NCI-H345 (cell line): ENCODE measurements at regions not wholly inside any gene's neighbourhood (a gene's known extent, or its start where the extent isn't known, plus 50 kb on each side); places are given as distances from the start of the nearest gene placed in this dataset.
"Not testable (repeated sequence)": the region's sequence is repeated elsewhere in the genome, so short reads cannot be mapped to it uniquely, and the experiment has no call there.

Source experiments
- DNase-seq: peaks from one replicate; lab custom pipeline; 2025; lab: John Stamatoyannopoulos, UW

GRCh38 chr9:95581900-95582299, 65.1 kb upstream of the PTCH1 start:
- DNase-seq, result no peak

- no peak for DNase-seq
Measured at GRCh38 chr9:95580812-95581761, 64.3 kb upstream of the PTCH1 start.

GRCh38 chr9:95574866-95575553, 58.2 kb upstream of the PTCH1 start:
- no peak for DNase-seq

- peak; percentile 4 for DNase-seq
Measured at GRCh38 chr9:95574176-95574575, 57.4 kb upstream of the PTCH1 start.

GRCh38 chr9:95573463-95573862, 56.7 kb upstream of the PTCH1 start:
- no peak for DNase-seq

GRCh38 chr9:95572381-95573151, 55.8 kb upstream of the PTCH1 start:
- no peak for DNase-seq

- DNase-seq, result no peak
Measured at GRCh38 chr9:95570646-95571045, 53.9 kb upstream of the PTCH1 start.

GRCh38 chr9:95570150-95570549, 53.4 kb upstream of the PTCH1 start:
- DNase-seq, result no peak

GRCh38 chr9:95568735-95569134, 52.0 kb upstream of the PTCH1 start:
- not testable (repeated sequence) for DNase-seq
